RPMI8226 (cell line): ENCODE measurements at regions not wholly inside any gene's neighbourhood (a gene's known extent, or its start where the extent isn't known, plus 50 kb on each side); places are given as distances from the start of the nearest gene placed in this dataset.
"Not testable (repeated sequence)": the region's sequence is repeated elsewhere in the genome, so short reads cannot be mapped to it uniquely, and the experiment has no call there.

ENCODE experiments used
- DNase-seq: peaks from one replicate; pipeline ENCODE4 v3.0.0-alpha.2; 2015

DNA sequence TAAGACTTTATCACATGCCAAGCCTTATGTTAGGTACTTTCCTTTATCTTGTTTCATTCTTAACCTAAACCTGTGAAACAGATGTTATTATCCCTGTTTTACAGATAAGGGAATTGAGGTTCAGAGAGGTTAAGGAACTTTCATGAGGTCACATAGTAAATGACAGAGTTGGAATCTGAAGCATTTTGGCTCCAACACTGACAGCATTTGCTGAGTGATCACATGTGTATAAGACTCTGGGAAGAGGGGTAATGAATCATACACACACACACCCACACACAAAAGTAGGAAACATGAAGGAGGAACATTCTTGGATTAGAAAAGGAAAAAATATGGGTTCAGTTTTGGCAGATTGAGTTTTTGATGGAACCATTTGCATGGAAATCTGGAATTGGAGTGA, 212.5 kb downstream of the GJA1 start:
- DNase-seq: no peak

DNA sequence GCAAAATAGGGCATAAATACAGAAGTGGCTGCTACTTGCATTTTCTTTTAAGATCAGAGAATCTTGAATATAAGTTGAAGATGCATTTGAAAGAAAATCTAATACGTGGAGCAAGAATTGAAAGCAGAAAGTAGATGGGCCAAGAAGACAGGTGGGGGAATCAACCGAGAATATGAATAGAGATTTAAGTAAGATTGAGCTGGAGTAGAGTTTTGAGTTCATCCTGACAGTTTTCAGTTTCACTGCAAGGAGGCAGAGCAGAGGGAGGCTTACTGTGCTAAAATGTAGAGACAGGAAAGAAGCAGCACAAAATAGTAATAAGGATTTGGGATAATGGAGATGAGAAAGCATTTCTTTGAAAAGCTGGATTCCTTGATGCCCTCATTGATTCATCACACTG, 214.5 kb downstream of the GJA1 start:
- no peak for DNase-seq

DNA sequence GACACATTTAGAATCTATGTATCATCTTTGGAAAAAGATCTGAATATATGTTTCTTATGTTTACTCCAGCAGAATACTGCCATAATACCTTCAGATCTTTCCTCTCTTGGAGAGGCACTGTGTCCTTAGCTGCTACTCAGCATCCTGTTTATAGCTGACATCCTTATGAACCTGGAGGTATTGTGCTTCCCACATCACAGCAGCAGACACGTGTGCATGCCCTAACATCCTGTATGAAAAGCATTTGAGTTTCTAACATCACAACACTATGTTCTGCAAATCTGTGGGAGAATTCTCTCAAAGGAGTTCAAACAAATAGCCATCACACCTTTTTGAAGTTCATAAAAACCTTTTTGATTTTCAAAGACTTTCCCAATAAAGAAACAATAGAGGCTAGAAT, 216.0 kb downstream of the GJA1 start:
- no peak for DNase-seq

DNA sequence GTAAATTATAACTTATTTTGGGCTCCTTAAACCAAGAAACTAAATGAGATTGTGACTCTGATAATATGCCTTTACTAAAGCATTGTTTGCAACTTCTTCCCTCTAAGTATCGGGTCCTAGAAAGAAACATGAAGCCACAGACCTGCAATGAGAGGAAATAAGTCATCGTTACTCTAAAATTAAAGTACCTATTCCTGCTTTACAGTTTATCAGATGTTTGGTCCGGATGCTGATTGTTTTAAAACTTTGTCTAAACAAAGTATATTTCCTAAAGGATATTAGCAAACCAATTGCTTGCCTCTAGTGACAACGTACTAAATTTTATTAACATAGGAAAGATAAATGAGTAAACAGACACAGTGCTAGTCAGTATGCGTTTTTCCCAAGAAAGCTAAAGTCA, 216.8 kb downstream of the GJA1 start:
- no peak for DNase-seq

DNA sequence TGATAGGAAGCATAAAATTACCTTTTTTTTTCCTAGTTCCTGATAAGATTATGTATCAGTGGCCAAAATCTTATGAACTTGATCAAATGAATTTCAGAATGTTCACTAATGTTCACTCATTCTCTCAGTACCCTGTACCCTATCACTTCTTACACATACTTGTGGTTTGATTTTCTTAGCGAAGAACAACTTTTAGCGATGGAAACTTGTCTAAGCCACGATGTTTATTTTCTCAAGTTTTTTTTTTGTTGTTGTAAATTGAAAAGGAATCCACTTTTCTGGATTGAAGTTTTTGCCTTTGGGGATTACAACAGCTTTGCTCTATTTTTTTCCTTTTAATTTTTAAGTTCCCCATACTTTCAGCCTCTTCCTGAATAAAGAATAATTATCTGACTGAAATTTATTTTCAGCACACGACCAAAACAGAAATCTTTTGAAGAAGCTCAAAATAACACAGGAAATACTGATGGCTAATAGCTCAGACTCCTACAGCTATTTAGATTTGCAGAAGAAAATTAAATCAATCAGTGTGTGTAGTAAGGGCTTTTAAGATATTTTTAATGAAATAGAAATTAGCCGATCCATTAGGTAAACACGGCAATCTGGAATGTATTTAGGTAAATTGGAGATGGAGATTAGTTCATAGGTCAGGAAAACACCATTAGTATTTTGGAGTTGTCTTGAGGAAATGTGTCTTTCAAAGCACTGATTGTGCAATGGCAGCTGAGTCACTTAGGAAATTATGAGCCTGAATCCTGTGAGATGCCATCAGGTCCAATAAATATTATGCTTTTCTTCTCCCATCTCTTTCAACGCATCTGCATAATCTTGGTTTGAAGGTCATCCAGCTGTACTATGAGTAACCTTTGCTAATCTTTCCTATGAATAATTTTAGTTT, 217.5 kb downstream of the GJA1 start:
- DNase-seq: no peak

DNA sequence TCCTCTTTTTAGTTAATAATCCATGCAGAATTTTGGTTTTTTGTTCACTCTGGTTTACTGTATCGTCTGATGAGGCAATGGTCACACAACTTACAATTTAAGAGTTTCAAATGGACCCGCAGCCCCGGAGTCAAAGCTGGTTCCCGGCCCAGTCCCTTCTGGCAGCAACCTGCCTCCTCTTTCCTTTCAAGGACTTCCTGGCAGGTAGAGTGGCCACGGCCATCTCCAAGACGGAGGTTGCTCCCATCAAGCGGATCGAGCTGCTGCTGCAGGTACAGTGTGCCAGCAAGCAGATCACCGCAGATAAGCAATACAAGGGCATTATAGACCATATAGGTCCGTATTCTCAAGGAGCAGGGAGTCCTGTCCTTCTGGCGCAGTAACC, 218.2 kb downstream of the GJA1 start:
- DNase-seq: no peak

DNA sequence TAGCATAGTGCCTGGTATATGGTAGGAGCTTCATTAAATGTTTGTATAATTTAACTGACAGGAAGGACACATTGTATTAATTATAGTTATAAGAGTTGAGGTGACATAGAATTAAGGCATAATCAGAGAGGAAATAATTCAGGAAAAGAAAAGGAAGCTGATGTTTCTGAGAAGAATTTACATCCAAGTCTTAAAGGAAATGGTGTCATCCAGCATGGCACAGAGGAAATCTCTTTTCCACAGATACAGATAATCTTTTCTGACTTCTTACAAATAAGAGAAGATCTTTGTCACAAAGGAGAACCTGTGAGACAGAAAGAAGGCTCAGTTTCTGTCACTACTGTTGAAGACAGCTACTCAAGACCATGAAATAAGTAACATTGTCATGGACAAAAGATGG, 222.5 kb downstream of the GJA1 start:
- DNase-seq: no peak

DNA sequence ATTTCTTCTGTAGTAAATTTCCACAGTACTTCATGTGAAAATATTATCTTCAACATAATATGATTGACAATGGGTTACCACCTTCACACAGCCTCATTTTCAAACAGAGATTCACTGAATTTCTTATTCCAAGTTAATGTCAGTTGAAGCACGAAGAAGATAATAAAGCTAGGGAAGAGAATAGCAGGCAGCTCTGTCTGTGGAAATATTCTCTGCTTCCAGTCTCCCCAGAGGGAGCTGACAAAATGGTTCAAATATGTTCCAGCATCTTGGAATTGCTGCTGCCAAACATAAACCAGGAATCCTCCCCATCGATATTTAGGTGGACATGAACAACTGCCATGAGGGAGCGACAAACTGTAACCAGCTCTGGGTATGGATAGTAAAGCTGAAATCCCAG, 224.8 kb downstream of the GJA1 start:
- no peak for DNase-seq

DNA sequence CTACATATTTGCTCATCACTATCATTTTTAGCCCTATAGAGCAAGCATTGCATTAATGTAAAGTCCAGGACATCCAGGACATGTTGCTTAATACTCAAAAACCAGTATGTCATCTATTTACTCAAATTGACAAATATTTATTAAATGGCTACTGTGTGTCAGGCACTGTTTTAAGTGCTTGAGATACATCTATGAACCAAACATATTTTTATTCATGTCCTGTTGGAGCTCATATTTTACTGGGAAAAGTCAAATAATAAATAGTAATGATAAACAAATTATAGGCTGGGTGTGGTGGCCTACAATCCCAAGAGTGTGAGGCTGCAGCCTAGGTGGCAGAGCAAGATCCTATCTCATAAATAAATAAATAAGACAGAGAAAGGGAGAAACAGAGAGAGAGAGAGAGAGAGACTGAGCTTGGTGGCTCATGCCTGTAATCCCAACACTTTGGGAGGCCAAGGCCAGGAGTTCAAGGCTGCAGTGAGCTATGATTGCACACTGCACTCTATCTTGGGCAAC, 227.9 kb downstream of the GJA1 start:
- no peak for DNase-seq

DNA sequence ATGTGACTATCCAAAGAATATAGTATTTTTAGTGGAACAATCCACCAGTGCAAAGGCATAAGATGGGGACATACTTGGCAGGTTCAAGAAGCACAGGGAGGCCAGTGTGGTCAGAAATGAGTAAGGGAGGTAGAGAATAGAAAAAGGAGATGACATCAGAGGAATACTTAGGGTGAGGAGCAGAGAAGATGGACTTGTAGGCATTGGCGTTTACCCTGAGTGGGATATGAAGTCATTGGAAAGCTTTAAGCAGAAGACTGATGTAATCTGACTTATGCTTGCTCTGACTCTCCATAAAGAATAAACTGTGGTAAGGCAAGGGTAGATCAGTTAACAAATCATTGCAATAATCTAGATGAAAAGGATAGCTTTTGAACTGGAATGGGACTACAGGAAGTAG, 228.7 kb downstream of the GJA1 start:
- DNase-seq: no peak

DNA sequence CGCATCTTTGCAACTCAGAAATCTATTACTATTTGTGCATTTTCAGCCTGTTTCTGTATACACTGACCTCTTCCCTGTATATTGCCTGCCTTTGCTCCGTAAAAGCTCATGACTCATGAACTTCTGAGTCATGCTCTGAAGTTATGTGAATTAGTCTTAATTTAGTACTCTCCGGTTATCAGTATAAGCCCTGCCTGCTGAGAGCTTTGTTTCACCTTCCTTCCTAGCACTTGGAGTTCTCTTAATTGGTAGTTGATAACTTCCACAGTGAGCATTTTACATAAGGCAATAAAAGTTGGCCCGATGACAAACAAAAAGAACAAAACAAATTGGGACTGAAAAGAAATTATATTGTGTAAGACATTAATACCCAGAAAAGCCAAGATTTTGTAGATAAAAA, 231.4 kb downstream of the GJA1 start:
- no peak for DNase-seq

DNA sequence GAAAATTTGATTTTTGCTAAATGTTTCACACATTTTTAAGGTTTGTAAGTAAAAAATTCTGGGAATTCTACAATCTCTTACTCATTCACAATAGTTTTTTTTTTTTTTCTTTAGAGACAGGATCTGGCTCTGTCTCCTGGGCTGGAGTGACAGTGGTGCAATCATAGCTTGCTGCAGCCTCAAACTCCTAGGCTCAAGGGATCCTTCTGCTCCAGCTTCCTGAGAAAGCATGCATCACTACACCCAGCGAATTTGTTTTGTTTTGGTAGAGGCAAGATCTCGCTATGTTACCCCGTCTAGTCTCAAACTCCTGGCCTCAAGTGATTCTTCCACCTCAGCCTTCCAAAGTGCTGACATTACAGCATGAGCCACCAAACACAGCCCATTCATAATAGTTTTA, 232.8 kb downstream of the GJA1 start:
- DNase-seq: no peak

DNA sequence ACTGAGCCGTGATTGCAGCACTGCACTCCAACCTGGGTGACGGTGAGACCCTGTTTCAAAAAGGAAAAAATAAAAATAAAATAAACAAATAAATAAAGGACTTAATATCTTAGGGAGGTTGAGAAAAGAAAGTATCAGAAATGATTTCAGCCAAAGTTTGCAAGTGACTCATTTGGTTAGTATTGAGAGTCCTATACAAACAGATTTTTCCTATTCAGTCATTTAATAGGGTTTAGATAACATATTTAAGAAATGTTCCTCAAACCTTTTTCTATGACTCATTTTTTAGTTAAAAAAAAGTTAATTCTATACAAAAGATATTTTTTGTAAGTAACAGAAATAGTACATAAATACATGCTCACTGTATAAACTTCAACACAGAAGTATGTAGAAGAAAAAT, 235.1 kb downstream of the GJA1 start:
- DNase-seq: no peak

DNA sequence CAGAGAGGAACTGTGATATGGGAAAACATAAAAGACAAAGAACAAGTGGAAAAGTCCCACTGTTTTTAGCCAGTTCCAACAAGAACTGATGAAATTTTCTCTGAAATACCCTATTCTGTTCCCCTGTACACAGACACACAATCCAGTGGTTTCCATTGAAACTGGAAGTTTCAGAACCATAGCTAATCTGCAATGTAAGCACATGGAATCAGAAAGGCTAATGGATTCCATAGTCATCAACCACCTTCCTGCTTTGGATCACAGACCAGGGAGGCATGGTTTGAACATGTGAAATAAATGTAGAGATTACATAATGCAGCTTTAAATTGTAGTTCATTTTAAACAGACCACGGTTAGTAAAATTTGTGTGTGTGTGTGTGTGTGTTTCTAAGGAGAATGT, 242.1 kb downstream of the GJA1 start:
- no peak for DNase-seq

DNA sequence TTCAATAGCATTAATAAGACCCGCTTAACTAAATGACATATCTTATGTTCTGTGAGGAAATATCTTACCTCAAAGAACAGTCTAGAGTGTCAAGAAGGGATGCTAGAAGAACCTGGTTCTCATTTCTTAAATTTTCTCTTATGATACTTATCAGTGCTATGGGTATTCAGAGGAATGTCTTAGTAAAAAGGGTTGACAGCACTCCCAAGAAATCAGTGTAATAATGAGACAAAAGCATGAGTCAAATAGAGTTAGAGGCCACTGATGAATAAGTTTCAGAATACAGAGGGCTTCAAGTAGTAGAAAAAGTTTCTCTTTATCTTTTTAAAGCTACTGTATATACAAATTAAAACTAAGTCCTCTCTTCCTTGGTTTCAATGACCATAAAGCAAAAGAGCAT, 242.8 kb downstream of the GJA1 start:
- DNase-seq: no peak

DNA sequence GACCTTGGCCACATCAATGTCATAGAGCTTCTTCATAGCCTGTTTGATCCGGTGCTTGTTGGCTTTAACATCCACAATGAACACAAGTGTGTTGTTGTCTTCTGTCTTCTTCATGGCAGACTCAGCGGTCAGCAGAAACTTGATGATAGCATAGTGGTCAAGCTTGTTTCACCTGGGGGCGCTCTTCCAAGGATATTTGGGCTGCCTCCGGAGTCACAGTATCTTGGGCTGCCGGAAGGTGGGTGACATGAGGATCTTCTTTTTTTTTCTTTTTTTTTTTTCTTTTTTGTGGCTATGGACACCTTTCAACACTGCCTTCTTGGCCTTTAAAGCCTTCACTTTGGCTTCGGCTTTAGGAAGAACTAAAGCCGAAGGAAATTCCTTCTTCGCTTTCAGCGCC, 244.6 kb downstream of the GJA1 start:
- no peak for DNase-seq

DNA sequence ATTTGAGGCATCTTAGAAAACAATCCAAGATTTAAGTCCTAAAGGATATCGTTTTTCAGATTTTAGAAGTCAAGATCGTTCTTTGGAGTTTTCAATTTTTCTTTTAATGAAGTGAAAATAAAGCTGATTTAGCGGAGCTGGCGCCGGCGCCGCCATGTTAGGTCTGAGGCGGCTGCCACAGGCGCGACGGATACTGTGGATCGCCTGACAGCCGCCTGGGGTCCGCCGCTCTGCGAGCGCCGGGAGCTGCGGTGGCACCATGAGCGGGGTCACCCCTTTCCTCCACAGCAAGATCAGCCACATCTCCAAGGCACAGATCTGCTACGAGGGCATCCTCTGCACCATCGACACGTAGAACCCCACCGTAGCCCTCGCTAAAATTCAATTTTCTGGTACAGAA, 247.2 kb downstream of the GJA1 start:
- no peak for DNase-seq

DNA sequence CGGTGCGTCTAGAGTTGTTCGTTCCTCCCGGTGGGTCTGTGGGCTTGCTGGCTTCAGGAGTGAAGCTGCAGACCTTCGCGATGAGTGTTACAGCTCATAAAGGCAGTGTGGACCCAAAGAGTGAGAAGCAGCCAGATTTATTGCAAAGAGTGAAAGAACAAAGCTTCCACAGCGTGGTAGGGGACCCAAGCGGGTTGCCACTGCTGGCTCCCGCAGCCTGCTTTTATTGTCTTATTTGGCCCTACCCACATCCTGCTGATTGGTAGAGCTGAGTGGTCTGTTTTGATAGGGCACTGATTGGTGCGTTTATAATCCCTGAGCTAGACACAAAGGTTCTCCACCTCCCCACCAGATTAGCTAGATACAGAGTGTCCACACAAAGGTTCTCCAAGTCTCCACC, 250.4 kb downstream of the GJA1 start:
- not testable (repeated sequence) for DNase-seq

DNA sequence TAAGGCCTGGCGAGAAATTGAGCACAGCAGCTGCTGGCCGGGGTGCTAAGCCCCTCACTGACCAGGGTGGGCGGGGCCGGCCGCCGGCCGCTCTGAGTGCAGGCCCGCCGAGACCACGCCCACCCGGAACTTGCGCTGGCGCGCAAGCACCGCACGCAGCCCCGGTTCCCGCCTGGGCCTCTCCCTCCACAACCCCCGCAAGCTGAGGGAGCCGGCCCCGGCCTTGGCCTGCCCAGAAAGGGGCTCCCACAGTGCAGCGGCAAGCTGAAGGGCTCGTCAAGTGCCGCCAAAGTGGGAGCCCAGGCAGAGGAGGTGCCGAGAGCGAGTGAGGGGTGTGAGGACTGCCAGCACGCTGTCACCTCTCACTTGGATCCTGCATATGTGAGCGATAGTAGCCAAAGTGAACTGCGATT, 251.2 kb downstream of the GJA1 start:
- no peak for DNase-seq

DNA sequence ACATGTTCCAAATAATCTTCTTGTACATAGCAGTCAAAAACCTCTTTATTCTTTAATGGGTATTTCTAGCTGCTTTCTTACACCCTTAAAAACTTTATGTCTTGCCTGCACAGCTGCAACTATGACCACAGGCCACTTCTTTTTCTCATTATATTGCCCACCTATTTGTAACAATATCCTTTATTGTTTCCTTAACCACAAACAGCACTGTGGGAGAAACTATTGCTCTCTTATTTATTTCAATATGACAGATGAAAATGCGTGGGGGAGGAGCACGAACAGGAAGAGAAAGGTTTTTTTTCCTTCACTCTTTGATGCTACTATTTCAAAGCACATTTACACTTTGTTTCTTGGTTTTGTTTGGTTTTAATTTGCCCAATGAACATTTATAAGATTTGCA, 253.5 kb downstream of the GJA1 start:
- DNase-seq: no peak

DNA sequence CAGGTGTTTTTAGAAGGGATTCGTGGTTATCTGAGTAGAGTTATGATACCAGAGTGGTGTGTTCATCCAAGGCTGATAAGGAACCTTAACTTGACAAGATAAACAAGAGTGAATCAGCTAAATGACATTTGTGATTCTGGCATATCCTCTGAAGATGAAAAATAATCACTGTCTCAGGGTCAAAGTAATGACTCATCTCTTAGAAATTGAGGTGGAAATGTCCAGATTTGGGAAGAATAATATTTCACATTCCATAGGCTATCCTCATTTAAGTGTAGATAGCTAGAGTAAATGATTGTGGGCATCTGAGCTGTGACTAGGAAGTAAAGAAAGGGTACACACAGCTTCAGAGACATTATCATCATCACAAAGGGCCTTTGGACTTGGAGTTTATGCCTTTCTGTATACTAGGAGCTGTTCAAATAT, 255.7 kb downstream of the GJA1 start:
- no peak for DNase-seq

DNA sequence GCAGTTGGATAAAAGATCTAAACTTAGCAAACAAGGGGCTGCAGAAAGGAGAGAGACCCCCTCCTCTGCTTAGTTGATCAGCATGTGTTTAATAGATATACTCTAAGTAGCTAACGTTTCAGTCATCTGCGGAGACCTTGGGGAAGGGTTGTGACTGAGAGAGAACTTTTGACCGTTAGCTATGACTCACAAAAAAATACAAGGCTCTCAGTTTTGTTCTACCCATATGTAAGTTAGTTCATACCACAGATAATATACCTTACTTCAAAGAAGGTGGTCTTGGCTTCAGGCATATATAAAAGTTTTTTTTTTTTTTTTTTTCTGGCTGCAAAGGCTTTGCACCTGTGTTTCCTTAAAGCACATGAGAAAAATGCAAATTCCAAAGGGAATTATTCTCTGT, 258.9 kb downstream of the GJA1 start:
- DNase-seq: no peak

DNA sequence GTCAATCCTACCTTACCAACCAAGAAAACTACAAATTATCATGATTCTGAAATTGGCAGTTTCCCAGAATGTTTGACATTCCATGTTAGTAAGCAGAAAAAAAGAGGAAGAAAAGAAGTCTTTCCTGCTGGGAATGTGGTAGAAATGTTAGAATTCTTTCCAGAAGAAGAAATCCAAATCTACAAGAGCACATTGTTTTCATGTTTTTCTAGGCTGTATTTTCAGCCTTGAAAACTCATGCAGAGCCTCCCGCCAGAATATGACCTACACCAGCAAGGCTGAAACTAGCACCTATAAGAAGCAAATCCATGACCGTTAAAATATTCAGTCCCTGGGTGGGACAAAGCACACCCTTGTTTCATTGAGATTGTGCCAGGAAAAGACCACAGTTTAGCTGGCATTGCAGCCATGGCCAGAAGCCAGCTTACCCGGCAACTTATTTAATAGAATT, 259.4 kb downstream of the GJA1 start:
- DNase-seq: no peak

DNA sequence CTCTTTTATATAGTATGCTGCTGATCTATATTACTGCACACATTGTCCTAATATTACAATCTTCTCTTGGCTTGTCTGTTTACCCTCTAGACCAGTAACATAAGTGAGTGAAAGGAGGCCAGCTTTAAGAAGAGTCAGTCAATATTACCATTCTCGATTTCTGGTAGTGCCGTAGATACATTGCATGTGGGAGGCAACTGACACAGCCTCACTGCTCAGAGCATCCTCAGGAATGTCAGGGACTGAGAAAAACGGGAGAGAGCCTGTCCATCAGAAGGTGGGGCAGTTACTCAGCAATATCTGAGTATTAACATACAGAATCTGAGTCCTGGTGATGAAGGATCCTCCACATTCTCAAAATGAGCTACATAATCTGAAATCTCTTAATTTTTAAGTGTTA, 259.9 kb downstream of the GJA1 start:
- DNase-seq: no peak

DNA sequence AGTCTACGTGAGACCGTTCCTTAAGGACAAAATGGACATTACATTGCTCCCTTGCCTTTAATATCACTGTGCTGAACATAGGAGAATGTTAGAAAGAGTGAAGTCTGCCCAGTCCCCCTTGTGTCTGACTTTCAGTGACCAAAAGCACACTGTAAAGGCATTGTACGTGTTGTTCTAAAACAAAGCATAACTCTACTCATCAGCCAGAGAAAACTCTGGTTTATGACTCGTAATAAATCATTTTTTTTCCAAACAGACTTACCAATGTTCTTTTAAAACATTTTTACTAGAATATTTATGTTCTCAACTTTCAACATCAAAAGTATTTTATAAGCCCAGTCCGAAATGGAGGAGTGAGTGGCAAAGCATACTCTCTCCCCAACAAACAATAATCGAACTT, 262.5 kb downstream of the GJA1 start:
- DNase-seq: no peak
